KOPT-K1 (cell line): ENCODE measurements at regions not wholly inside any gene's neighbourhood (a gene's known extent, or its start where the extent isn't known, plus 50 kb on each side); places are given as distances from the start of the nearest gene placed in this dataset.

ENCODE experiments used
- H3K27ac ChIP-seq: fragments of 200-600 bp; sonication (generic); 2 replicates; pipeline ENCODE4 v1.5.1; 2016; ENCODE audit warnings: antibody characterized with exemption, mild to moderate bottlenecking, low read depth, low read length; ENCODE audit not compliant: poor library complexity, severe bottlenecking
- H3K36me3 ChIP-seq: fragments of 200-600 bp; sonication (generic); 2 replicates; pipeline ENCODE4 v1.5.1; 2017; ENCODE audit warnings: antibody characterized with exemption, mild to moderate bottlenecking, low read length, moderate library complexity; ENCODE audit not compliant: insufficient read depth
- H3K9me3 ChIP-seq: fragments of 200-600 bp; sonication (generic); 2 replicates; pipeline ENCODE4 v1.5.1; 2017; ENCODE audit warnings: antibody characterized with exemption, low read length, mild to moderate bottlenecking; ENCODE audit not compliant: insufficient read depth, poor library complexity, severe bottlenecking

GRCh38 chr6:97663252-97663651, 380.2 kb upstream of the MMS22L start:
- Histone ChIP-seq H3K27ac (no peak overlapping the region), H3K9me3 (no peaks in the 10 kb centered on the region), H3K36me3 (no peaks in the 10 kb centered on the region)

DNA sequence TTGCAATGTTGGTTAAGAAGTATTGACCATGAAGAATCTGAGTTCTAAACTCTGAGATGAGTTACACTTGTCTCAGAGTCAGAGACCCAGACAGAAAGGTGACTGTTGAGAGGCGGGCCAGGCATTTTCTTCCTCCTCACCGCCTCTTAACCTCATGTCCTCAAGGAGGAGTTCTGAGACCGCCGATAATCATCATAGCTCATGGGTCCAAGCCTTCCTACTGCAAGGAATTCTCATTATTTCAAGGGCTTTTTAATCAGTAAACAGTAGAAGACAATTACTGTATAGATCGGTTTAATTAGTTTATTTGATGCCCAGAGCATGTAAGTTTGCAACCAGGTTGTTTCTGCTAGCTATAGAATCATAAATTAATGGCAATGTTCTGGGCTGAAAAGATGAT, 382.4 kb upstream of the MMS22L start:
- Histone ChIP-seq H3K9me3 (no peaks in the 10 kb centered on the region), H3K36me3 (no peaks in the 10 kb centered on the region), H3K27ac (no peak overlapping the region)

- H3K9me3 ChIP-seq, result no peaks in the 10 kb centered on the region
- H3K27ac ChIP-seq, result no peak overlapping the region
- no peaks in the 10 kb centered on the region for H3K36me3 ChIP-seq
Measured at GRCh38 chr6:97666889-97667288, 383.9 kb upstream of the MMS22L start.

GRCh38 chr6:97668716-97669115, 385.7 kb upstream of the MMS22L start:
- Histone ChIP-seq H3K9me3 (no peaks in the 10 kb centered on the region), H3K27ac (no peak overlapping the region), H3K36me3 (no peaks in the 10 kb centered on the region)

- Histone ChIP-seq H3K27ac (no peak overlapping the region), H3K9me3 (no peaks in the 10 kb centered on the region), H3K36me3 (no peaks in the 10 kb centered on the region)
Measured at GRCh38 chr6:97669191-97670031, 386.4 kb upstream of the MMS22L start.

DNA sequence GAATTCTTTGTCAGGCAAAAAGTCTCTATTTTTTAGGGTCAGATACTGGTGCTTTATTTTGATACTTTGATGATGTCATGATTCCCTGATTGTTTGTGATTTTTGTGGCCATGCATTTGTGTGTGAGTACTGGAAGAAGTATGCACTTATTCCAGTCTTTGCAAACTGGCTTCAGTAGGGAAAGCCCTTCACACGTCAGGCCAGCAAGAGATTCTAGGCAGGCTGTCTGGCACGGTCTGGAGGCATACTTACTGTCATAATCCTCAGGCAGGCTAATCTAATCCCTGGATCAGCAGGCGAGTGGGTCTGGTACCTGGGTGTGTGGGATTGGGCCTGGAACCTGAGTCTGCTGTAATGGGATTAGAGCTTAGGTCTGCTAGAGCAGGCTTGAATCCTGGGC, 391.8 kb upstream of the MMS22L start:
- no peaks in the 10 kb centered on the region for H3K36me3 ChIP-seq
- H3K9me3 ChIP-seq, result no peaks in the 10 kb centered on the region
- no peak overlapping the region for H3K27ac ChIP-seq

DNA sequence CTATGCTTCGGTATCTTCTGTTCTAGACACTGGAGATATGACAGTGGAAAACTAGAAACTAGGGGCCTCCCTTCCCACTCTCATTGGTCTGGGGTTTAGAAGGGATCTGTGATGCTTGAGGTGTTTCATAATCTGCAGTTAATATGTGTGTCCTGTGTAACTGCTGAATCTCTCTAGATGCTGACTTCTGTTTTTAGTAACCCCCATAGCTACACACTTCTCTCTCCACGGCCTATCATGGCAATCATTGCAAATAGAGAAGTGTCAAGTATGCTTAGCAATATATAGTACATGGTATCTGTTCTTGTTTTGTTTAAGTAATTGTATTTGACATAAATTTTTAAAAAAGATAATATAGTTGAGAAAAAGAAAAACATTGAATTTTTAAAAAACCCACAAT, 394.6 kb upstream of the MMS22L start:
- Histone ChIP-seq H3K36me3 (no peaks in the 10 kb centered on the region), H3K27ac (no peak overlapping the region), H3K9me3 (no peaks in the 10 kb centered on the region)

GRCh38 chr6:97687916-97688315, 404.9 kb upstream of the MMS22L start:
- Histone ChIP-seq H3K9me3 (no peaks in the 10 kb centered on the region), H3K36me3 (no peaks in the 10 kb centered on the region), H3K27ac (no peak overlapping the region)

DNA sequence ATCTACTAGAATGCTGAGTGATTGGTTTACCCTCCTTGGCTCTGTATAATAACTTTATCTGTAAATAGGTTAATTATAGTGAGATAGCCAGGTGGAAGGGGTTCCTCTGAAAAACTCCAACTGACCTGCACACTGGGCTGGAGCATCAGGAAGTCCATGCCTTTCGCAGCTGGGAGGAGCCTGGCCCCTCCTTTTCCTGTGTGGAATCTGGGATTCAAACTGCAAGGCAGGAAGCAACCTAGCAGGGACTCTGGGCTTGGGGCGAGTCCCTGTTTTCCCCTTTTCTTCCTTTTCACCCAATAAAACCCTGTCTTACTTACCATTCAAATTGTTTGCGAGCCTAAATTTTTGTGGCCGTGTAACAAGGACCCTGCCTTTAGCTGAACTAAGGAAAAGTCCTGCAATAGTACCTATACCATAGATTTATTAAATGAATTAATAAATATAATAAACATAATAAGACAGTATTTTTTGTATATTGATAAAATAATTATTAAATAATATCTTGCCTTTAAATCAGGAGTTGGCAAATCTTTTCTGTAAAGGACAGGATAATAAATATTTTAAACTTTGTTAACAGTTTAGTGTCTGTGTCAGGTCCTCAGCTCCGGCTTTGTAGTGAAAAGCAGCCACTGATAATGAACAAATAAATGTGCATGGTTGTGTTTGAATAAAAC, 406.2 kb upstream of the MMS22L start:
- no peaks in the 10 kb centered on the region for H3K9me3 ChIP-seq
- H3K27ac ChIP-seq, result no peak overlapping the region
- no peaks in the 10 kb centered on the region for H3K36me3 ChIP-seq

DNA sequence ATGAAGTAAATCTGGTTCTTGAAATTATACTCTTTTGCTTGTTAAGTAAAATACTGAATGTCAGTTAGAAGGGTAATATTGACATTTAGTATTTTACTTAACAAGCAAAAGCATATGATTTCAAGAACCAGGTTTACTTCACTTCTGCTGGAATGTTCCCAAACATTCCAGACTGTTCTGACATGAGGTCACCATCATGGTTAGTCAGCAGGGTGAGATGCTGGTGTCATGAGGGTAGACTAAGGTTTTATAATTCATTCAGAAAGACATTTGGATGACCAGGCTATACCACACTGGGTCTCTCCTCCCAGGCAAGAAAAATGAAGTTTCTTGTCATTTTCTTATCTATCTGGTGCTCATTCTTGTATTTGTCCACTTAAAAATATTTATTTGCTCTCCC, 414.4 kb upstream of the MMS22L start:
- Histone ChIP-seq H3K9me3 (no peaks in the 10 kb centered on the region), H3K36me3 (no peaks in the 10 kb centered on the region), H3K27ac (no peak overlapping the region)

GRCh38 chr6:97701801-97702200, 418.8 kb upstream of the MMS22L start:
- Histone ChIP-seq H3K27ac (no peak overlapping the region), H3K36me3 (no peaks in the 10 kb centered on the region), H3K9me3 (no peaks in the 10 kb centered on the region)

DNA sequence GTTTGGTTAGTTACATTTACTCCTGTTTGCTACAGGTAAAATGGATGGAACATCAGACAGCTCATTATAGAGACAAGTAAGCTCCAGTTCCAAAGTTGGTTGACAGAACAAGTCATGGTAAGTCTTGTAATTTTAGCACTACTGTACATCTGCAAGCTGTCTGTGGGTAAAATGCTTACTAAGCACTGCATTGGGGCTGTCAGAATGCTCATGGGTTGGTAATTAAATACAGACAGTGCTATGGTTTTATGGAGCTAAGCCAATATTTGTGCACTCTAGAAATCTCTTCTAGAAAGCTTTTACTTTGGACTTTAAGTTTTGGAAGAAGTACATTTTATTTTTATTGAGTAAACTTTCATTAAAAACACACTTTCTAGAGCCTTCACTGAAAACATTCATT, 419.2 kb upstream of the MMS22L start:
- Histone ChIP-seq H3K27ac (no peak overlapping the region), H3K36me3 (no peaks in the 10 kb centered on the region), H3K9me3 (no peaks in the 10 kb centered on the region)

GRCh38 chr6:97703661-97704060, 420.6 kb upstream of the MMS22L start:
- H3K27ac ChIP-seq, result no peak overlapping the region
- no peaks in the 10 kb centered on the region for H3K36me3 ChIP-seq
- H3K9me3 ChIP-seq, result no peaks in the 10 kb centered on the region

DNA sequence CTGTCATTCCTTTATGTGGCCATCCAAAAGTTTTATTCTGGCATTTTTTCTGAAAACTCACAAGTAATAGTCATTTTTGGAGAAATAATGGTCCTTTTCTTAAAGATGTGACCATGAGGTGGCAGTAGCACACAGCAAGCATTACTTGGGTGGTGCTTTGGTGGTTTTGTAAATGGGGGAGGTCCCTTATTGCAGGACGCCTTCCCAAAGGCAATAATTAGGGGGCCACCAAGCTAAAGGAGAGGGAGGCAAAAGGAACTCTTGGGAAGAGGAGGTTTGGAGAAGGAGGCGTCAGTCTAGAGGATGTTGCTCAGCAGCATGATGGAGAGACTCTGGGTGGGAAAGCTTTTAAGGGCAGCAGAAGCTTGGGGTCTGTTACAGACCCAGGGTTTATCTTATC, 422.6 kb upstream of the MMS22L start:
- no peak overlapping the region for H3K27ac ChIP-seq
- H3K9me3 ChIP-seq, result no peaks in the 10 kb centered on the region
- H3K36me3 ChIP-seq, result no peaks in the 10 kb centered on the region

DNA sequence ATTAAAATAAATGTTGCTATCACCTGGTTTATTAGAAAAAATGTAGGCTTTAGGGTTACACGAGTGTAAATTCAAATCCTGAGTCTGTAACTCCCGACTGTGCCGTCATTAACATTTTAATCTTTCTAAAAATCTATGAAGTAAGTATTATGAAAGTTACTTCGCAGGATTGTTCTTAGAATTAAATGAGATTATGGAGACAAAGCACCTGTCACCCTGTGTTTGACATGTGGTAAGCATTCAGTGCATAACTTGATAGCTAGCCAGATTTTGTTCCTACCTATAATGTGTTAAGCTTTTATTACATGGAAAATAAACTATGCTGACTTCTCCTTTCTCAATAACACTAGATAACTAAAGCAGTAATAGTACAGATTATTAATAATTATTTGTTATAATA, 429.7 kb upstream of the MMS22L start:
- Histone ChIP-seq H3K36me3 (no peaks in the 10 kb centered on the region), H3K9me3 (no peaks in the 10 kb centered on the region)

DNA sequence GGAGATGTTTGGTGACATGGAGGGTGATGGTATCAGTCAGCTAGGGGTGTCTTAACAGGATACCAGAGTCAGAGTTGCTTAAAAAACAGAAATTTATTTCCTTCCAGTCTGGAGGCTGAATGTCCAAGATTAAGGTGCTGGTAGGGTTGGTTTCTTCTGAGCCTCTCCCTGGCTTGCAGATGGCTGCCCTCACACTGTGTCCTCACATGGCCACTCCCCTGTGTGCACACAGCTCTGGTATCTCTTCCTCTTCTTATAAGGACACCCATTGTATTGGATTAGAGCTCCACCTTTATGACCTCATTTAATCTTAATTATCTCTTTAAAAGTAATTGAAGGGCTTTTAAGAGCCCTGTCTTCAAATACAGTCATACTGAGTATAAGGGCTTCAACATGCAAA, 431.8 kb upstream of the MMS22L start:
- Histone ChIP-seq H3K36me3 (no peaks in the 10 kb centered on the region), H3K9me3 (no peaks in the 10 kb centered on the region), H3K27ac (no peak overlapping the region)

More for the DNA sequence above, 429.7 kb upstream of the MMS22L start:
- H3K27ac ChIP-seq, result no peak overlapping the region
